ENCODE measurements at regions not wholly inside any gene's neighbourhood (a gene's known extent, or its start where the extent isn't known, plus 50 kb on each side); places are given as distances from the start of the nearest gene placed in this dataset.

- no peaks in the 10 kb centered on the region for H3K9me3 ChIP-seq
- no peaks in the 10 kb centered on the region for H3K27me3 ChIP-seq
- intact Hi-C loops (cut with DNase I) = no loop called here
- no peak overlapping the region for H3K4me3 ChIP-seq
- H3K27ac ChIP-seq = no peak overlapping the region
- no peak for DNase-seq
- H3K9ac ChIP-seq (ENCODE audit: low read depth in 2 of 2, low read length in 2 of 2) = no peak overlapping the region
- no peaks in the 10 kb centered on the region for H3K36me3 ChIP-seq
- TF ChIP-seq CTCF (IDR thresholded peaks at IDR 0.05) = no peak
- no peaks in the 10 kb centered on the region for H3K4me1 ChIP-seq
These were observed 72.7 kb upstream of the NALF2 start for GRCh38 chrX:69431420-69431819.

GRCh38 chrX:69430785-69431184, 73.3 kb upstream of the NALF2 start:
- TF ChIP-seq CTCF (IDR thresholded peaks at IDR 0.05) = no peak
- no peaks in the 10 kb centered on the region for H3K4me1 ChIP-seq
- no peak overlapping the region for H3K4me3 ChIP-seq
- H3K9ac ChIP-seq (ENCODE audit: low read depth in 2 of 2, low read length in 2 of 2) = no peak overlapping the region
- H3K9me3 ChIP-seq = no peaks in the 10 kb centered on the region
- H3K27me3 ChIP-seq = no peaks in the 10 kb centered on the region
- no peak for DNase-seq
- H3K27ac ChIP-seq = no peak overlapping the region
- intact Hi-C loops (cut with DNase I) = no loop called here
- no peaks in the 10 kb centered on the region for H3K36me3 ChIP-seq

- H3K4me1 ChIP-seq = no peaks in the 10 kb centered on the region
- no peak for DNase-seq
- H3K27ac ChIP-seq = no peak overlapping the region
- H3K4me3 ChIP-seq = no peak overlapping the region
- H3K9me3 ChIP-seq = no peaks in the 10 kb centered on the region
- H3K36me3 ChIP-seq = no peaks in the 10 kb centered on the region
- H3K9ac ChIP-seq (ENCODE audit: low read depth in 2 of 2, low read length in 2 of 2) = no peak overlapping the region
- no peak for TF ChIP-seq CTCF (IDR thresholded peaks at IDR 0.05)
- intact Hi-C loops (cut with DNase I) = no loop called here
- no peaks in the 10 kb centered on the region for H3K27me3 ChIP-seq
These were observed 74.6 kb upstream of the NALF2 start for GRCh38 chrX:69429339-69430015.

GRCh38 chrX:69428216-69428615, 75.9 kb upstream of the NALF2 start:
- no peak for DNase-seq
- H3K27ac ChIP-seq = no peak overlapping the region
- no peak overlapping the region for H3K4me3 ChIP-seq
- TF ChIP-seq CTCF (IDR thresholded peaks at IDR 0.05) = no peak
- no peaks in the 10 kb centered on the region for H3K36me3 ChIP-seq
- no peaks in the 10 kb centered on the region for H3K9me3 ChIP-seq
- H3K9ac ChIP-seq (ENCODE audit: low read depth in 2 of 2, low read length in 2 of 2) = no peak overlapping the region
- H3K27me3 ChIP-seq = no peaks in the 10 kb centered on the region
- intact Hi-C loops (cut with DNase I) = no loop called here
- H3K4me1 ChIP-seq = no peaks in the 10 kb centered on the region

- Histone ChIP-seq H3K27me3 (no peaks in the 10 kb centered on the region), H3K9ac (ENCODE audit: low read depth in 2 of 2, low read length in 2 of 2) (no peak overlapping the region), H3K4me3 (no peak overlapping the region), H3K36me3 (no peaks in the 10 kb centered on the region), H3K9me3 (no peaks in the 10 kb centered on the region), H3K27ac (no peak overlapping the region), H3K4me1 (no peaks in the 10 kb centered on the region)
- TF ChIP-seq CTCF (IDR thresholded peaks at IDR 0.05) = no peak
- intact Hi-C loops (cut with DNase I) = no loop called here
- DNase-seq = no peak
These were observed 79.2 kb upstream of the NALF2 start for GRCh38 chrX:69424910-69425309.

Measured in colonic mucosa (tissue), 4 donors.